Activated naive CD4-positive, alpha-beta T cell treated with anti-CD3 and anti-CD28 coated beads, Interleukin-2, amount 50 U/mL, for 24 hours (primary cell): ENCODE measurements at regions not wholly inside any gene's neighbourhood (a gene's known extent, or its start where the extent isn't known, plus 50 kb on each side); places are given as distances from the start of the nearest gene placed in this dataset.

Source experiments
- H3K27ac Mint-ChIP-seq: one replicate; pipeline ENCODE4 v1.8.0; 2021; ENCODE audit warnings: mild to moderate bottlenecking, mixed read lengths
- H3K27me3 Mint-ChIP-seq: one replicate; pipeline ENCODE4 v1.8.0; 2021; ENCODE audit warnings: mixed read lengths
- H3K36me3 Mint-ChIP-seq: one replicate; pipeline ENCODE4 v1.8.0; 2021; ENCODE audit warnings: mixed read lengths
- H3K4me1 Mint-ChIP-seq: one replicate; pipeline ENCODE4 v1.8.0; 2021; ENCODE audit warnings: mixed read lengths
- H3K4me3 Mint-ChIP-seq: one replicate; pipeline ENCODE4 v1.8.0; 2021; ENCODE audit warnings: mild to moderate bottlenecking, mixed read lengths
- H3K9me3 Mint-ChIP-seq: one replicate; pipeline ENCODE4 v1.8.0; 2021; ENCODE audit warnings: mixed read lengths

DNA sequence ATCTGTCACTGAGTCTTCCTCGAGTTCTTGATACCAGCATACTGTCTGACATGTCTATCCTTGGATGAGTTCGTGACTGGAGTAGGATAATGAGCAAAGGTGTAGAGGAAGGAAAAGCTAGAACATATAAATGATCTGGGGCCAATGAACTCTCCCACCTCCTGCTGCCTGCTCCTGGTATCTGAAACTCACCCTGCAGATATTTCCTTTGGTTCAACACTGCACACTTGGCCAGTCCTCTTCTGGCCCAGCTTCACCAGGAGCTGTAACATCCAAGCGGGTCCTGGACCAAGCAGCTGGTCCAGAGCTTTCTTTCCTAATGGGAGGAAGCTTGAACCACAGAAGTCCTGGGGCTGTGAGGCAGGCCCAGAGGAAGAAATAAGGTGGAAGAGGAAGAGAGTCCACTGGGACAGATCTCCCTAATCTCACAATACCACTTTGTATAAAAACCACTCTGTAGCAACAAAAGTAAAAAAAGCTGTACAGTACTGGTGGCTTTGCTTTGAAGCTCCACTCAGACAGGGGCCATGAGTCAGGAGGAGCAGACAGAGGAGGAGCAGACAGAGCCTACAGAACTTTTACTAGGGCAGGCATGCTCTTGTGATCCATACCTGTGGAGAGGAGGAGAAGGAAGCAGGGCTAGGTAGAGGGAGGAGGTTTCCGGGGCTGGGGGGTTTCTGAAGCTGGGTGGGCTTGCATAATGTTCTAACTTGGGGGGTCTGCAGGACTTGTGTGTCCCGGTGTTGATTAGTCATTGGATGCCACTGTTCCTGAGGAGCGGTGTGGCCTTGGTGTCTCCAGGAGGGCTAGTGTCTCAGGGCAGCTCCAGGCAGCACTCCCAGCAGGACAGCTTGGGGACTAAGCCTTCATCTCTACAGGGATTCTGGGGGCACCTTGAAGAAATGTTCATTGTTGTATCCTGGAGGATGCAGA lies 166.9 kb downstream of the ABHD5 start:
- H3K9me3 Mint-ChIP-seq: no peaks in the 10 kb centered on the region
- no peak overlapping the region for H3K4me3 Mint-ChIP-seq
- peaks cover 37% of the 10 kb centered on the region for H3K27me3 Mint-ChIP-seq
- H3K27ac Mint-ChIP-seq: no peak overlapping the region
- H3K4me1 Mint-ChIP-seq: no peaks in the 10 kb centered on the region
- no peaks in the 10 kb centered on the region for H3K36me3 Mint-ChIP-seq

- Mint-ChIP-seq H3K27me3 (peaks cover 36% of the 10 kb centered on the region), H3K27ac (no peak overlapping the region), H3K9me3 (no peaks in the 10 kb centered on the region), H3K4me1 (no peaks in the 10 kb centered on the region), H3K4me3 (no peak overlapping the region), H3K36me3 (no peaks in the 10 kb centered on the region)
These were observed 167.6 kb downstream of the ABHD5 start for GRCh38 chr3:43858294-43858701.

DNA sequence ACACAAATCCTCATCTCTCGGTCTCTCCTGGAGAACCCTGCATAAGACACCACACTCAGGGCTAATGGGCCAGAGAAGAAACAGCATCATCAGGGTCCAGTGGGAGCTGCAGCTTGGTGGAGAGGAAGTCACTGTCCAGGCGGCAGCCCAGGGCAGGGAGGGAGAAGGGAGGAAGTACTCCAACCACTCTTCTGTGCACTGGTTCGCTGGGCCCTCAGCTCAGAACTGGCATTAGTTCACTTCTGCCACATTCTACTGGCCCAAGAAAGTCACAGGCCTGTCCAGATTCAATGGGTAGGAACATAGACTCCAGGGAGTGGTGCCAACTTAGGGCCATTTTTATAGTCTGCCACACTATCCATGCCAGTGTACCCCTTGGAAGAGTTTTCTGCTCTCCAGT lies 169.0 kb downstream of the ABHD5 start:
- no peaks in the 10 kb centered on the region for H3K36me3 Mint-ChIP-seq
- H3K4me1 Mint-ChIP-seq: no peaks in the 10 kb centered on the region
- peaks cover 27% of the 10 kb centered on the region for H3K27me3 Mint-ChIP-seq
- no peak overlapping the region for H3K27ac Mint-ChIP-seq
- H3K9me3 Mint-ChIP-seq: no peaks in the 10 kb centered on the region
- H3K4me3 Mint-ChIP-seq: no peak overlapping the region

DNA sequence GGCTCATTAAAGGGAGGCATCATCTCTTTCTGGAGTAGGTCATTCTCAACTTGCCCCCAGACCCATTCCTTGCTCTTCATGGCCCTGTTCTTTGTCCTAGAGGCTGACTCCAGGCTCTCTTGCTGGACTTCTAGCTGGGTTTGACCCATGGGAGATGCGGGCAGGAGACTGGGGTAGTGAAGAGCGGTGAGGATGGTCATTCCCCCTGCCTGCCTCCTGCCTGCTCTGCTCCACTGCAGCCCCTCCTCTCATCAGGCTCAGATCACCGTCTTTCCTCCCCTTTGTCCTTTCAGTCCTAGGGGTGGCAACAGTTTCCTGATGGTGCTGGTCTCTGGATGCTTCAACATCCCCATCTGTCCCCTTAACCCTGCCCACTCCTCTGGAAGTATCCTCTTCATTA lies 170.9 kb downstream of the ABHD5 start:
- H3K4me3 Mint-ChIP-seq: no peak overlapping the region
- no peaks in the 10 kb centered on the region for H3K4me1 Mint-ChIP-seq
- H3K9me3 Mint-ChIP-seq: no peaks in the 10 kb centered on the region
- H3K27ac Mint-ChIP-seq: no peak overlapping the region
- peaks cover 24% of the 10 kb centered on the region for H3K27me3 Mint-ChIP-seq
- H3K36me3 Mint-ChIP-seq: no peaks in the 10 kb centered on the region

- Mint-ChIP-seq H3K27me3 (peaks cover 15% of the 10 kb centered on the region), H3K4me3 (no peak overlapping the region), H3K36me3 (no peaks in the 10 kb centered on the region), H3K9me3 (no peaks in the 10 kb centered on the region), H3K27ac (no peak overlapping the region), H3K4me1 (no peaks in the 10 kb centered on the region)
These were observed 171.7 kb downstream of the ABHD5 start for GRCh38 chr3:43862470-43862869.

DNA sequence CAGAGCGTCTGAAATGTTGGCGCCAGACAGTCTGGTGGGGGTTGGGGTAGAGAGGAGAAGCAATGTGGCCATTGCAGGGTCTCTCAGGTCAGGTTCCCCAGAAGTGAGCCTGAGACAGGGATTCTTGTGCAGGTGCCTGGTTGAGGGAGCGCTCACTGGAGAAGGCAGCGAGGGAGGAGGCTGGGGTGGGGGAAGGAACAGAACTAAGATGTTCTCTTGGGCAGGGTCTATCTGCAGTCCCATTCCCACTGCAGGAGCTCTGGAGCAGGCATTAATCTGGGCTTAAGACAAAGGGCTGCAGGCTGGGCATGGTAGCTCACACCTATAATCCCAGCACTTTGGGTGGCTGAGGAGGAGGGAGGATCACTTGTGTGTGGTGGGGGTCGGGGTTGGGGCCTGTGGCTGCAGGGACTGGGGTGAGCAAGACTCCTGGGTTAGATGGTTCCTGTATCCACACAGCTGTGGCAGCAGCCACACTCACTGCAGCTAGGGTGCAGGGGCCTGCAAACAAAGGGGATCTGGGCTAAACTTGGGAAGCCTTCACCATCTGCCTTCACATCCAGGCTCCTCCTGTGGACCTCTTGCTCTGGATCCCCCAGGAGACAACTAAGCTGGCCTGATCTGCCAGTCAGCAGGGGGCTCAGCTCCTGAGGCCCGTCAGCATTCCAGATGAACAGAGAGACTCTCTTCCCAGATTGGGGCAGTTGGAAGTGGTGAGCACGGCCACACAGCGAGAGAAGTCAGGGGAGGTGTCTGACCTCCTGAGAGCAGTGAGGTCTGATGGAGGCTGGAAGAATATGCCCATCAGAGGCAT lies 172.5 kb downstream of the ABHD5 start:
- H3K27me3 Mint-ChIP-seq: peaks cover 13% of the 10 kb centered on the region
- no peak overlapping the region for H3K4me3 Mint-ChIP-seq
- no peaks in the 10 kb centered on the region for H3K36me3 Mint-ChIP-seq
- H3K9me3 Mint-ChIP-seq: no peaks in the 10 kb centered on the region
- no peaks in the 10 kb centered on the region for H3K4me1 Mint-ChIP-seq
- no peak overlapping the region for H3K27ac Mint-ChIP-seq

DNA sequence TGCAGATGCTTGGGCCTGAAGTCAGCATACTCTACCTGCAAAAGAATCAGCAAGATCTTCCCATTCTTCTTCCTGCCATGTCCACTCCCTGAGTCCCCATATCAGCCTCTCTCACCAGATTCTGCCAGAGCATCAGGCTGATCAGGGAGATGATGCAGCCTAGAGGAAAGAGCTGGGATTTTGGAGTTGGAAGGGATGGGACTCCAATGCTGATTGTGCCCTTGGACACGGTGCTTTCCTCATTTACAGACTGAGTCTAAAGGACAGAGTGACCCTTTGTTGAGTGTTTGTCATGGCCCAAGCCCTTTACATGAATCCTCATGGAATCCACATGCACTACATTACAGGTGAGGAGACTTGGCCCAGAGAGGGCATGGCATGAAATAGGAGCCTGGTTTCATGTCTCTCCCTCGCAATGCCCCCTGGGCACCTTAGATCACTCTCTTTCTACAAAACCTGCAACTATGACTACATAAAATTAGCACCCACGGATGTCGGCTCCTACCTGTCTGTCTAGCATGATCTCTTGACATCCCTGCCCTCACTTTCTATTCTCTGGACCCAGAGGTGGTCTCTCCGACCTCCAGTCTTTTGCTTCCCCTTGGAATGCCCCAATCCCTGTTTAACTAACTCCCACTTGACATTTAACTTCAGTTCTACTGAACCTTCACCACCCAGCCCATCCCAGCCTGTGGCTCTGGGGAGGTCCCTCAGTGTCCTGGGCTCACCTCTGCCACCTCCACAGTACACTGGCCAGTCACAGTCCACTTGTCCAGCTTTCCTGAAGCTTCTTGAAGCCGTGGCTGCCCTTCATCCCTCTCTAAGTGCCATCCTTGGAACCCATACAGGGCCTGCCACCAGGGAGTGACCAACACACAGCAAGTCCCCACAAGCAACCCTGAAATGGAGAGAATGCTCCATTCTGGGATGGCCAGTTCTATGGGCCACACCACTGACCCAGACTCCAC lies 173.5 kb downstream of the ABHD5 start:
- Mint-ChIP-seq H3K36me3 (no peaks in the 10 kb centered on the region), H3K27ac (no peak overlapping the region), H3K4me1 (no peaks in the 10 kb centered on the region), H3K9me3 (no peaks in the 10 kb centered on the region), H3K27me3 (peaks cover 11% of the 10 kb centered on the region), H3K4me3 (no peak overlapping the region)

GRCh38 chr3:43865351-43865750 lies 174.6 kb downstream of the ABHD5 start:
- no peak overlapping the region for H3K4me3 Mint-ChIP-seq
- no peaks in the 10 kb centered on the region for H3K36me3 Mint-ChIP-seq
- peaks cover 17% of the 10 kb centered on the region for H3K27me3 Mint-ChIP-seq
- H3K4me1 Mint-ChIP-seq: no peaks in the 10 kb centered on the region
- H3K9me3 Mint-ChIP-seq: no peaks in the 10 kb centered on the region
- H3K27ac Mint-ChIP-seq: no peak overlapping the region

DNA sequence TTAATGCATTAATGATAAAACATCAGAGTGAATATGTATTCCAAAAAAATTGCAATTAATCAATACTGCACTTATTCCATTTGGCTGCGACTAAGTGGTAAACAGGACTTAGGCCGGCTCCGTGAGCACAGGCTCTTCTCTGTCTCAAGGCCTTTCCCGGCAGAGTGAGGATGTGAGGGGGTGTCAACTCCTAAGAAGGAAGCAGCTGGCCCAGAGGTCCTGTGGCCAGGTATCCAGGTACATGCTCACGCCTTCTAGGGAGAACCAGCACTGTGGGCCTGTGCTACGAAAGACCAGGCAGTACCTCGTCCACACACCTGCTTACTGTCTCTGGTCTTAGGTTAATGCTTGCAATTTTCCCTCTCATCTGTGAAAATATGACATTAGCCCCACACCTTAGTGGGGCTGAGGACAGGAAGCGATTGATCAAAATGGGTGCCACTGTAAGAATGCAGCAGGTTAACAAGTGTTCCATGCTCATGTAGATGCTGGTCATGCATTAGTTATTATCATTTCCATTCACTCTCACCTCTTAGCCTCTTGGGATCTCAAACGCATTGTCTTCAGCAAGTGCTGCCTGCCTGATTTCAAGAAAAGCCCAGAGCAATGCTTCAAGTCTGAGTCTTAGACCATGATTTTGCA lies 175.3 kb downstream of the ABHD5 start:
- no peak overlapping the region for H3K4me3 Mint-ChIP-seq

GRCh38 chr3:43866529-43867353 lies 176.0 kb downstream of the ABHD5 start:
- Mint-ChIP-seq H3K27me3 (peaks cover 12% of the 10 kb centered on the region), H3K4me3 (no peak overlapping the region), H3K36me3 (no peaks in the 10 kb centered on the region), H3K9me3 (no peaks in the 10 kb centered on the region), H3K4me1 (no peaks in the 10 kb centered on the region), H3K27ac (no peak overlapping the region)

More for the DNA sequence above, 175.3 kb downstream of the ABHD5 start:
- no peaks in the 10 kb centered on the region for H3K4me1 Mint-ChIP-seq
- H3K9me3 Mint-ChIP-seq: no peaks in the 10 kb centered on the region
- peaks cover 15% of the 10 kb centered on the region for H3K27me3 Mint-ChIP-seq
- no peaks in the 10 kb centered on the region for H3K36me3 Mint-ChIP-seq
- H3K27ac Mint-ChIP-seq: no peak overlapping the region

GRCh38 chr3:43867436-43868072 lies 176.8 kb downstream of the ABHD5 start:
- no peaks in the 10 kb centered on the region for H3K9me3 Mint-ChIP-seq
- peaks cover 12% of the 10 kb centered on the region for H3K27me3 Mint-ChIP-seq
- no peak overlapping the region for H3K27ac Mint-ChIP-seq
- no peaks in the 10 kb centered on the region for H3K36me3 Mint-ChIP-seq
- H3K4me1 Mint-ChIP-seq: no peaks in the 10 kb centered on the region
- H3K4me3 Mint-ChIP-seq: no peak overlapping the region

DNA sequence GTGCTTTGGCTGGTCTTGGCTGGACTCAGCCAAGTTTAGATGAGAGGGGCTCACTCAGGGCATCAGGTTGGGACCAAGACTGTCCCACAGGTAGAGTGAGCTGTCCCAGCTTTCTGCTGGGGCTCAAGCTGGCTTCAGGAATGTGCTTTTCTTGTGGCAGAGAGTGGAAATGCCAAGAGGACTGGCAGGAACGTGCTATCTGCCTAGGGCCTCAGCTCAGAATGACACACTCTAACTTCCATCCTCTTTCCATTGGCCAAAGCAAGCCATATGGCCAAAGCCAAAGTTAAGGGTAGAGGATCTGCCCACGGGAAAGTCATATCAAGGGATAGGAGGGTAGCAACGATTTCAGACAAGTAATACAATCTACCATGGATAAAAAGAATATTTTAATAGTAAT lies 178.8 kb downstream of the ABHD5 start:
- no peaks in the 10 kb centered on the region for H3K36me3 Mint-ChIP-seq
- no peaks in the 10 kb centered on the region for H3K4me1 Mint-ChIP-seq
- no peak overlapping the region for H3K4me3 Mint-ChIP-seq
- no peaks in the 10 kb centered on the region for H3K9me3 Mint-ChIP-seq
- H3K27me3 Mint-ChIP-seq: peaks cover 15% of the 10 kb centered on the region
- H3K27ac Mint-ChIP-seq: no peak overlapping the region

GRCh38 chr3:43870120-43870519 lies 179.4 kb downstream of the ABHD5 start:
- Mint-ChIP-seq H3K4me3 (no peak overlapping the region), H3K27me3 (peaks cover 15% of the 10 kb centered on the region), H3K4me1 (no peaks in the 10 kb centered on the region)

More at GRCh38 chr3:43870120-43870519, 179.4 kb downstream of the ABHD5 start:
- H3K9me3 Mint-ChIP-seq: no peaks in the 10 kb centered on the region
- no peaks in the 10 kb centered on the region for H3K36me3 Mint-ChIP-seq
- H3K27ac Mint-ChIP-seq: peak overlapping the region; percentile 56
